K562 (cell line): ENCODE measurements at regions not wholly inside any gene's neighbourhood (a gene's known extent, or its start where the extent isn't known, plus 50 kb on each side); places are given as distances from the start of the nearest gene placed in this dataset.

Experiments
- KDM1A ChIP-seq, 2 experiments: fragments of 450-650 bp; IDR thresholded peaks; 2 replicates each; pipeline ENCODE4 v1.6.1; 2016; ENCODE audit warnings: mild to moderate bottlenecking in 2 of 2
- TF ChIP-seq, protein P1 (sequence below), 3 experiments: IDR thresholded peaks in 2 of 3; conservative IDR thresholded peaks in 1 of 3; 2 replicates each; pipeline ENCODE4 v1.5.1; 2011 to 2012; ENCODE audit warnings: low read length in 3 of 3, mild to moderate bottlenecking in 3 of 3, control low read depth in 2 of 3, improper control_type of control experiment in 1 of 3, inconsistent platforms in 1 of 3, low read depth in 1 of 3, mixed read lengths in 1 of 3, moderate library complexity in 1 of 3; ENCODE audit not compliant: insufficient read depth in 2 of 3

DNA sequence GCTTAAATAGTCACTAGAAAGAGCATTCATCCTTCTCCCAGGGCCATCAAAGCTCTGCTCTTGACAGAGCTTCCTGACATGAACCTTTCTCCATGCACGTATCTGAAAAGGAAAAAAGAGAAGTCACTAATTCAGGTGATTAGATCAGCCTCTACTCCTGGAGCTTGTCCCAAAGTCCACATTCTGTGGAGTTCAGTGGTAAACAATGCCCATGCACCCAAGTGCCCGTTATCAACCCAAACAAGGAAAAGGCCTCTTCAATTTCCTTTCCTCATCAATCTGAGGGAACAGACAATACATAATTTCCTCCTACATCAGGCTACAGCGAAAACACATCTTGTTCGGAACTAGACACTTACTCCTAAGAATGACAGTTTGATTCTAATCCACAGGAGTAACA lies 129.2 kb upstream of the PCSK2 start:
- no peak for TF ChIP-seq KDM1A (IDR thresholded peaks at IDR 0.05)
- TF ChIP-seq, protein P1, sequence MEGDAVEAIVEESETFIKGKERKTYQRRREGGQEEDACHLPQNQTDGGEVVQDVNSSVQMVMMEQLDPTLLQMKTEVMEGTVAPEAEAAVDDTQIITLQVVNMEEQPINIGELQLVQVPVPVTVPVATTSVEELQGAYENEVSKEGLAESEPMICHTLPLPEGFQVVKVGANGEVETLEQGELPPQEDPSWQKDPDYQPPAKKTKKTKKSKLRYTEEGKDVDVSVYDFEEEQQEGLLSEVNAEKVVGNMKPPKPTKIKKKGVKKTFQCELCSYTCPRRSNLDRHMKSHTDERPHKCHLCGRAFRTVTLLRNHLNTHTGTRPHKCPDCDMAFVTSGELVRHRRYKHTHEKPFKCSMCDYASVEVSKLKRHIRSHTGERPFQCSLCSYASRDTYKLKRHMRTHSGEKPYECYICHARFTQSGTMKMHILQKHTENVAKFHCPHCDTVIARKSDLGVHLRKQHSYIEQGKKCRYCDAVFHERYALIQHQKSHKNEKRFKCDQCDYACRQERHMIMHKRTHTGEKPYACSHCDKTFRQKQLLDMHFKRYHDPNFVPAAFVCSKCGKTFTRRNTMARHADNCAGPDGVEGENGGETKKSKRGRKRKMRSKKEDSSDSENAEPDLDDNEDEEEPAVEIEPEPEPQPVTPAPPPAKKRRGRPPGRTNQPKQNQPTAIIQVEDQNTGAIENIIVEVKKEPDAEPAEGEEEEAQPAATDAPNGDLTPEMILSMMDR (IDR thresholded peaks at IDR 0.05 in 2 of 3, conservative IDR thresholded peaks at IDR 0.05 in 1 of 3; ENCODE audit: insufficient read depth in 2 of 3, low read depth in 1 of 3, low read length in 3 of 3), result no peak
